Lung (tissue), 11 donors: ENCODE measurements at regions not wholly inside any gene's neighbourhood (a gene's known extent, or its start where the extent isn't known, plus 50 kb on each side); places are given as distances from the start of the nearest gene placed in this dataset.

Experiments
- ATAC-seq: fragments of 200-7000 bp; cut with Tn5 transposase; one replicate; pipeline ENCODE4 v1.9.1; 2020; ENCODE audit warnings: moderate number of reproducible peaks; ENCODE audit not compliant: insufficient read depth, low FRiP score
- DNase-seq, 3 donors: peaks; one replicate each; pipeline ENCODE4 v3.0.0-alpha.2; 2013 to 2017
- H3K27ac ChIP-seq, 2 donors: one replicate each; pipeline ENCODE4 v1.5.1; 2013; ENCODE audit warnings: mild to moderate bottlenecking in 2 of 2, moderate library complexity in 2 of 2, control low read depth in 1 of 2, inconsistent platforms in 1 of 2, low read depth in 1 of 2, low read length in 1 of 2
- H3K27me3 ChIP-seq, 3 donors: one replicate each; pipeline ENCODE4 v1.5.1; 2013; ENCODE audit warnings: low read length in 2 of 3; ENCODE audit not compliant: control insufficient read depth in 3 of 3, insufficient read depth in 3 of 3
- H3K36me3 ChIP-seq, 4 donors: one replicate each; pipeline ENCODE4 v1.5.1; 2013; ENCODE audit warnings: low read length in 4 of 4, mild to moderate bottlenecking in 1 of 4, moderate library complexity in 1 of 4; ENCODE audit not compliant: control insufficient read depth in 4 of 4, insufficient read depth in 4 of 4
- H3K4me1 ChIP-seq, 5 donors: one replicate each; pipeline ENCODE4 v1.5.1; 2013; ENCODE audit warnings: low read length in 5 of 5, mild to moderate bottlenecking in 2 of 5, moderate library complexity in 1 of 5; ENCODE audit not compliant: control insufficient read depth in 5 of 5, insufficient read depth in 5 of 5
- H3K4me3 ChIP-seq: one replicate; pipeline ENCODE4 v1.5.1; 2013; ENCODE audit warnings: mild to moderate bottlenecking, control low read depth, moderate library complexity
- H3K9ac ChIP-seq, 2 donors: one replicate each; pipeline ENCODE4 v1.5.1; 2013; ENCODE audit warnings: low read length in 2 of 2, control low read depth in 1 of 2; ENCODE audit not compliant: insufficient read depth in 1 of 2
- H3K9me3 ChIP-seq, 4 donors: one replicate each; pipeline ENCODE4 v1.5.1; 2013; ENCODE audit warnings: low read length in 3 of 4, mild to moderate bottlenecking in 1 of 4, moderate library complexity in 1 of 4; ENCODE audit not compliant: control insufficient read depth in 4 of 4, insufficient read depth in 3 of 4
- CTCF ChIP-seq: IDR thresholded peaks from 2 replicates; pipeline ENCODE4 v1.5.1; 2012; ENCODE audit warnings: mild to moderate bottlenecking; ENCODE audit errors: control extremely low read depth, extremely low read depth
- WGBS, 2 donors: extraction: QIAGEN DNeasy Blood & Tissue Kit; methylation state at CpG; one replicate each; pipeline ENCODE4 v1.1.7; 2013; 5-methylcytosine and 5-hydroxymethylcytosine counted together
- donor health status: control.
- donor health status: control.
- donor health status: Bipolar disorder and iron deficiency.
- donor health status: healthy.
- donor health status: DM: yes; HTN: yes; CAD: no.

- no peak for DNase-seq
- Histone ChIP-seq H3K27ac (no peak overlapping the region), H3K4me3 (no peak overlapping the region), H3K4me1 (no peaks in the 10 kb centered on the region), H3K27me3 (no peaks in the 10 kb centered on the region), H3K36me3 (no peaks in the 10 kb centered on the region), H3K9me3 (no peaks in the 10 kb centered on the region), H3K9ac (no peak overlapping the region)
- ATAC-seq, result no peak
- TF ChIP-seq CTCF, result no peak
These were observed 77.7 kb upstream of the FRMD6 start for GRCh38 chr14:51574009-51574408.

- no peak overlapping the region for H3K27ac ChIP-seq
- no peak for TF ChIP-seq CTCF
These were observed 76.2 kb upstream of the FRMD6 start for GRCh38 chr14:51575349-51576116.

GRCh38 chr14:51576117-51576430 is 75.6 kb upstream of the FRMD6 start:
- Histone ChIP-seq H3K4me3 (no peak overlapping the region), H3K27me3 (no peaks in the 10 kb centered on the region), H3K9ac (no peak overlapping the region), H3K36me3 (no peaks in the 10 kb centered on the region), H3K4me1 (peaks cover 0 to 2% (median 0%) of the 10 kb centered on the region in 5 donors), H3K27ac (no peak overlapping the region), H3K9me3 (no peaks in the 10 kb centered on the region)
- no peak for DNase-seq
- no peak for TF ChIP-seq CTCF
- no peak for ATAC-seq
- 56 to 79% methylated on average over 3 of the region's 3 CpGs for WGBS, 2 donors

More at GRCh38 chr14:51575349-51576116, 76.2 kb upstream of the FRMD6 start:
- H3K4me1 ChIP-seq, result no peaks in the 10 kb centered on the region
- H3K9ac ChIP-seq, result no peak overlapping the region
- no peaks in the 10 kb centered on the region for H3K27me3 ChIP-seq
- ATAC-seq (no peak), DNase-seq (no peak)
- H3K9me3 ChIP-seq, result no peaks in the 10 kb centered on the region
- 84 to 86% methylated on average over 11 of the region's 11 CpGs for WGBS, 2 donors
- no peaks in the 10 kb centered on the region for H3K36me3 ChIP-seq
- no peak overlapping the region for H3K4me3 ChIP-seq

GRCh38 chr14:51576879-51577278 is 74.8 kb upstream of the FRMD6 start:
- no peaks in the 10 kb centered on the region for H3K9me3 ChIP-seq
- no peak overlapping the region for H3K27ac ChIP-seq
- TF ChIP-seq CTCF, result no peak
- H3K36me3 ChIP-seq, result no peaks in the 10 kb centered on the region
- WGBS, 2 donors, result 78 to 84% methylated on average over 1 of the region's 1 CpG
- H3K9ac ChIP-seq, result no peak overlapping the region
- no peaks in the 10 kb centered on the region for H3K27me3 ChIP-seq
- H3K4me1 ChIP-seq, result peaks cover 0 to 4% (median 0%) of the 10 kb centered on the region in 5 donors
- no peak overlapping the region for H3K4me3 ChIP-seq
- ATAC-seq, result no peak
- no peak for DNase-seq
